ENCODE measurements at regions not wholly inside any gene's neighbourhood (a gene's known extent, or its start where the extent isn't known, plus 50 kb on each side); places are given as distances from the start of the nearest gene placed in this dataset.
A peak's percentile ranks its signal among the peaks of the same experiment; 100 is the strongest.

DNA sequence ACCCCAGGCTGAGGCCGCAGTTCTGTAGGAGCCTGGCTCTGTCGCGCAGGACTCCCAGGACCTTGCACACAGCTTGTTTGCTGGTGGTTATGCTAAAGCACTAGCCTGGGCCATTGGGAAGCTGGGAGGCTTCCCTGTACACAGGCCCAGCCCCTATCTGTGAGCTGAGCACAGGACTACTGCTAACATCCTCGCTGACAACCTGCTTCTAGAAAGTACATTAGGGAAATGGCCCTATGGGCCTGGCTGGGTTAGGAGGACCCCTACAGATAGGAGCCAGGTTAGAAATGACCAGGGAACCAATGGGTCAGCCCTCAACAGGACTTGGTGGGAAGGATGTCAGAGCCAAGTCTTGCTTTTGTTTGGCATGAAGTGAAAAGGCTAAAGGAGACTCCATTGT is 219.4 kb upstream of the LNX1 start:
- DNase-seq = no peak

DNA sequence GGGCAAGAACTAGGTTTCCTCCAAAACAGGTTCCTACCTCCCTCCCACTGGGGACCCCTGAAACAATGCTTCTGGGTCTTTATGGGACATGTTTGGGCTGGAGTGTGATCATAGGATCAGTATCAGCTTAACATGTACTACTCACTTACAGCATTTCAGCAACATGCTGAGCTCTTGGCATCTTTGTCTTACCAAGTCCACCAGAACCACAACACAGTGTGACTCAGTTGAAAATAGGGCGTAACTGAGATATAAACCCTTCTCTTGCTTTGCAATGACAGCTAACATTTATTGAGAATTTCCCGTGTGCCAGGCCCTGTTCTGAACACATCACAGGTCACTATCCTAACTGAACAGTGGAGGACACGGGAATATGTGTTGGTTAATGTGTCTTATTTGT is 218.5 kb upstream of the LNX1 start:
- DNase-seq = no peak

DNA sequence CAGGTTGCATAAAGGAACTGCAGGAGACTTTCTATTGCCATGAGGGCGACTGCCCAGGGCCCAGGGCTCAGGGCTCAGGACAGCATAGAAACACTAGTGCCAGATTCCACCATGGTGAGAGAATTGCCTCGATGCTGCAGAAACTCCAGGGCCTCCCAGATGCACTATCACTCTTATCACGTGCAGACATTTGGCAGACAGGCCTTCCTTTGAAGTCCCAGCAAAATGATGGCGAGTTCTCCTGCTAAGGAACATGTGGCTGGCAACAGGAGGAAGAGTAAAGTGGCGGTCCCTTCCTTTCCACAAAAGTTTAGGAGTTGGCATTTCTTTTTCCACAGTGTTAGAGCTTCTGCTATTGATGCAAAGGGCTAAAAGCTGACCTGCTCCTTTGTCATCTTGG is 214.0 kb upstream of the LNX1 start:
- DNase-seq = no peak

DNA sequence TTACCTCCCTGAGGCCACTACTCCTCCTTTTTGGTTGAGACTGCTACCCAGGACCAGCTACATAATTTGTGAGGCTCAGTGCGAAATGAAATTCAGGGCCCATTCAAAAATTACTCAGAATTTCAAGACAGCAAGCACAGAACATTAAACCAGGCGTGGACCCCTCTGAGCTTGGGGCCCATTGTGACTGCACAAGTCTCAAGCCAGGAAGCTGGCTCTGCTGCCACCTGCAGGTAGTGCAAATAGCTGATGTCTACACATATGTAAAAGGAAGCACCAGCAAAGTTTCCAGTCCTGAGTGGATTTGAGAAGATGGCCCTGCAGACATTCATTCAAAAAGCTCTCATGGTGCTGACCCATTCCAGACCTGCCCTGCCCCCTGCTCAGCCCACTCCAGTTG is 213.4 kb upstream of the LNX1 start:
- DNase-seq = peak in 1 of 5 experiments; percentile 27

DNA sequence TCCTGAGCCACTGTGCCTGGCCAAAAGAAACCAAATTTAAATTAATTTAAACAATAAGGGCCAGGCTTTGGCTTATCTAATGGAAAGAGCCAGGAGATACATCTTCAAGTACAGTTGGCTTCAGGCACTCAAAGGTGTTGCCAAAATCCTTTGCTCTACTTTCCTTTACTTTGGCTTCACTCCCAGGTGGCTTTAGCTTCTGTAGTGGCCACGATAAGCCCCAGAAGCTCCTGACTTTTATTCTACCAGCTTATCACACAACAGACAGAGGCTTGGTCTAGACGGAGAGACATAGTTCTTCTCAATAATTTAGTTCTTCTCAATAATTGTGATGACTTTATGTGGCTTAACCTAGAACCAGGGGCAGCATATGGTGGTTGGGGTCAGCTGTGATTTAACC is 211.2 kb upstream of the LNX1 start:
- no peak for DNase-seq

DNA sequence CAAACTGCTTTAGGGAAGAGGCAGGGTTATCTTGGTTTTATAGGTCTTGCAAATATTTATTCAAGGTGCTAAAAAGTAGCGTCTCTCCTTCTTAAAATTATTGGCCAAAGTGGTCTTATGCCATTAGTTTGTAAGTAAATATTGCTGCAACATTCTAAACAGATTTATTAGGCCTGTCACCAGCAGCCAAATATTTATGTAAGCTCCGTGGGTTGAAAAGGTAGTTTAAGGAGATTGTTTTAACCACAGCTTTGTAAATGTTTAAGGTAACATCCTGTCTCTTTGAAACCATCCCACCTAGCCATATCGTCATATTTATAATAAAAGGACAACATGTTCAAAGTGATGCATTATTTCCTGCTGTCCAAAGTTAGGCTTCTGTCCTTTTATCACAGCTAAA is 210.1 kb upstream of the LNX1 start:
- DNase-seq = no peak

DNA sequence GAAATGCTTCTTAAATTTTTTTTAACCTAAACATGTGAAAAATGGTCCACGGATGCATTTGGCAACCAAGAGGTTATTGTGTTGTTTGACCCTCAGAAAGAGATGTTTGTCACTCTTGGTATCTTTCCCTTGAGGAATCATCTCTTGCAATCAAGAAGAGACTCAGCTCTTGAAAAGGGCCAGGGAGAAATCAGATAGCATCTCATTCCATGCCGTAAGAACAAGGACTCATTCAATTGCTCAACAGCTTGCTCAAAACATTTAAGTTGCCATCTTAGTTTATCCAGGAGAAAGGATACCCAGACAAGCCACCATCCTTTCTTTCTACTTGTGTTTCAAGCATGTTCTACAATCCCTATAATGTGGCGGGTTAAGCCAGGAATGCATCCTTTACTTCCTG is 209.5 kb upstream of the LNX1 start:
- DNase-seq = no peak

DNA sequence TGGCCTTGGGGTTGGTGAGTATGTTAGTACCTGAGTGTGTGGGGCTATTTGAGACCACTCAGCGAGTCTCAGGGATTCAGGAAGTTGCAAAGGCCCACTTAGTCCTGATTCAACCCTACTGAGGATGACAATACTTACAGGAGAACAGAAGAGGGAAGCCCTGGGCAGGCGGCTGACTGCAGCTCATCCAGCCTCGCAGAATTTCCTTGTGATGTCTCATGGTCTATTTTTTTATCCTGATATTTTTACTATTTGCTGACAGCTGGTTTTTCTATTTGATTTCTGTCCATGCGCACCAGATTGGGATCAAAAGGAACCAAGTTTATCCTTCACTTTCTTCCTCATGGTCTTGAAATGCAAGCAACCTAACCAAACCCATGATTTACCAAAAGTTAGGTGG is 201.8 kb upstream of the LNX1 start:
- no peak for DNase-seq

DNA sequence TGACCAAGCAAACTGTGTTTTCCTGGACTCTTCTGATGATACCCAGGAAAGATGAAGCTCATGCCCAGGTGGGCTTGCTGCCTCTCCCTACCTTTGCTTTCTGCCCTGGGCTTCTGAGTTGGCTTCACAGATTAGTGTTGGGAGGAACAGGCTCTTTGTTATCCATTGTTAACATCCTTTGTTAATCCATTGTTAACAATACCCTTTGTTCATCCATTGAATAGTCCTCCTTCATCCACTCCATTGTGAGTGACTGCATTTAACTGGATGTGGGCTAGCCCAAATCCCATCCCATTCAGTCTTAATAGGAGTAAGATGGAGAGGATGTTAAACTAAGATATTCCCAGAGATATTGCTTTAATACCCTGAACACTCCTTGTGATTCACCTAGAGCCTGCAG is 199.0 kb upstream of the LNX1 start:
- no peak for DNase-seq

DNA sequence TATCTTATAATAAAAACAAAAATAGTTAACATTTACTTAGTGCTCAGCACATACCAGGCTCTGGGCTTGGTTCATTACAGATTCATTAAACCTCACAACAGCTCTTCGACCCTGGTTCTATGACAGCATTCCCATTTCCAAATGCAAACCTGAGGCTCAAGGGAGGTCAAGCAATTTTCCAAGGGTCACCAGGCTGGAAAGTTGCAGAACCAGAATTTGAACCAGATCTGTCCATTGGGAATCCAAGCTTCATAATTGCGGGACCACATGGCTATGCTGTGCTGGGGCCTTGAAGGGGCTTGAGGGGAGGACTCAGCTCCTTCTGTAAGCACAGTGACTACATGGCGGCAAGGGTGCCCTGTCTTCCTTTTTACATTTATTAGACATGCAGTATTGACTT is 197.3 kb upstream of the LNX1 start:
- no peak for DNase-seq

DNA sequence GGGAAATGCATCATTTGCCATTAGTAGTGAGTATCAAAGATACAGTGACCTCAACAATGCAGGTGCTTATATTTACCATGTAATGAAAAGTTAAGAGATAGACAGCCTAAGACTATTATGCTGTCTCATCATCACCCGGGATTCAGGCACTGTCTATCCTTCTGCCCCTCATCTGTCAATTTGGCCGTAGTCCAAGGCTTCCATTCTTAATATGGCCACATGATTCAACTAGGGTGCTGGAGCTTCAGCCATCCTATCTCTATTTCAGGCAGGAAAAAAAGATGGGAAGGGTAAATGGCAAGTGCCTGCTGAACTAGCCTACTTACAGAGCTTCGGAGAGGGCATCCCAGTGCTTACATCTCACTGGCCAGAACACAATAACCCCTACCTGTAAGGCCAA is 196.7 kb upstream of the LNX1 start:
- no peak for DNase-seq

DNA sequence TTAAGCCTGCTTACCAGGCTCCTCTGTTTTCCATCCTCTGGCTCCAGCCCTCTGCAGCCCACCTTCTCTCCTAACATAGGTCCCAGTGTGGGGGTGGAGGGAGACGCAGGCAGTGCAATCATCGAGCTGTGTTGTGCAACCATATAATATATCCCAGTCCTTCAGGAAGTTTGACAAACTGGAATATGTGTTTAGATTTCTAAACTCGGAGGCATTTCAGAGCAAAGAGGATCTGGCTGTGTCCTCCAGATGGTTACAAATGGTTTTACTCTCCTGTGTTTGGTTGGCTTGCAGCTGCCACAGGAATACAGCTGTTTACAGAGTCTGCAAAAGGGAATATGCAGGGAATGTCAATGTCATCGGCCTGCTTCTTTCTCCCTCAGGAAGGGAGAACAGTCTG is 195.3 kb upstream of the LNX1 start:
- no peak for DNase-seq

DNA sequence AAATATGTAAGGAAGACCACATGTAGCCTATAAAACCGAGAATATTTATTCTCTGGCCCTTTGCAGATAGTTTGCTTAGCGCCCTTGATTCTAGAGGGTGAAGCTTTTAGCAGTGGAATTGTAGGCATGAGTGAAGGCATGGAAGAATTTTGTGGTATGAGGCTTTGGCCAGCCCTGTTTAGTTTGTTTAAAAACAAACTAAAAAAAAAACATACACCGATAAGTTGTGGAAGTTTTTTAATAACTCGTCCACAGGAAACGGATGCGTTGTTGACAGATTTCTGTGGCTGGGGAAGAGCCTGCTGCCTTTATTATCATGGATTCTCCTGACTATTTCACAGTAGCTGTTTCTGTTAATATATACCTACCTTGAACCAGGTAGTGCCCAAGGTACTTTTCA is 194.7 kb upstream of the LNX1 start:
- DNase-seq = no peak

DNA sequence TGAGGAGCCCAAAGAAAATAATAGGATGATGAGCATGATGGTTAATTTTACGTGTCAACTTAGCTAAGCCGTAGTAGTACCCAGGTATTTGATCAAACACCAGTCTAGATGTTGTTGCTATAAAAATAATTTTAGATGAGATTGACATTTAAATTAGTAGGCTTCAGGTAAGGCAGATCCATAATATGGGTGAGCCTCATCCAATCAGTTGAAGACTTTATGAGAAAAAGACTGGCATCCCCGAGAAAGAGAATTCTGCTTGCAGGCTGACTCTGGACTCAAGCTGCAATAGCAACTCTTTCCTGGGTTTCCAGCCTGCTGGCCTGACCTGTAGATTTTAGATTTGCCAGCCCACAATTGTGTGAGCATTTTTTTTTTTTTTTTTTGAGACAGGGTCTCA is 192.8 kb upstream of the LNX1 start:
- DNase-seq = no peak

DNA sequence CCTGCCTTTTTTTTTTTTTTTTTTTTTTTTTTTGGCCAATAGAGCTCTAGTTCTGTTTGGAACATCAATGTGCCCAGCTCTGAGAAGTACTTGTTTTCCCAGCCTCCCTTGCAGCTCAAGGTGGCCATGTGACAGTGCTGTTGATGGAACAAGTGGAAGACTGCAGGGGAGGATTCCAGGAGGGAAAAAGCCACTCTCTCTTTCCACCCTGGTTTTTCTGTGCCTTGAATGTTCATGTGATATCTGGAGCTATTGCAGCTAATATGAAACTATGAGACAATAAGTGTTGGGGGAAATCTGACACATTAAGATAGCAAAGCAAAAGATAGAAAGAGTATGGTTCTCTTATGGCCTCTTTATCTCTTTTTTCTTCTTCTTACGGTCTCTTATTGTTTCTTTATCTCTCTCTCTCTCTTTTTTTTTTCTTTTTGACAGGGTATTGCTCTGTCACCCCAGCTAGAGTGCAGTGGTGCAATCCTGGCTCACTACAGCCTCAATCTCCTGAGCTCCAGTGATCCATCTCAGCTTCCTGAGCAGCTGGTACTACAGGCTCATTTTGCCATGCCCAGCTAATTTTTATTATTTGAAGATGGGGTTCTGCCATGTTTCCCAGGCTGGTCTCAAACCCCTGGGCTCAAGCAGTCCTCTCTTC is 192.0 kb upstream of the LNX1 start:
- DNase-seq = no peak

DNA sequence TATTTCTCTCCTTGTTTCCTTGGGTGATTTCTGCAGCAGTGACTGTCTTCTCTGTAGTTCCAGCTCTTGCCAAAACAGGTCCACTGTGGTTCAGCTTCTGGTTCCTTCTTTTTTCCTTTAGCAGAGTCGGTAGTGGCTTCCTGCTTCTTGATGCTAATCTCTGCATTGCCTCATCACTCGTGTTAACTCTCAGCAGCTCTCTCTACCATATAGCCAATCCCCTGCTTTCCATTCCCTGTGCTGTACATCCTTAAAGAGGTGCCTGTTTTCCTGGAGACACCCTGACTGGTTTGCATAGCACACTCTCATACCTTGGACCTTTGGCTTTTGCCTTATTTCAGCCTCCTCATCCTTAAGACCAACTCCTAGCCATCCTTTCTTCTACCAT is 191.2 kb upstream of the LNX1 start:
- DNase-seq = no peak

DNA sequence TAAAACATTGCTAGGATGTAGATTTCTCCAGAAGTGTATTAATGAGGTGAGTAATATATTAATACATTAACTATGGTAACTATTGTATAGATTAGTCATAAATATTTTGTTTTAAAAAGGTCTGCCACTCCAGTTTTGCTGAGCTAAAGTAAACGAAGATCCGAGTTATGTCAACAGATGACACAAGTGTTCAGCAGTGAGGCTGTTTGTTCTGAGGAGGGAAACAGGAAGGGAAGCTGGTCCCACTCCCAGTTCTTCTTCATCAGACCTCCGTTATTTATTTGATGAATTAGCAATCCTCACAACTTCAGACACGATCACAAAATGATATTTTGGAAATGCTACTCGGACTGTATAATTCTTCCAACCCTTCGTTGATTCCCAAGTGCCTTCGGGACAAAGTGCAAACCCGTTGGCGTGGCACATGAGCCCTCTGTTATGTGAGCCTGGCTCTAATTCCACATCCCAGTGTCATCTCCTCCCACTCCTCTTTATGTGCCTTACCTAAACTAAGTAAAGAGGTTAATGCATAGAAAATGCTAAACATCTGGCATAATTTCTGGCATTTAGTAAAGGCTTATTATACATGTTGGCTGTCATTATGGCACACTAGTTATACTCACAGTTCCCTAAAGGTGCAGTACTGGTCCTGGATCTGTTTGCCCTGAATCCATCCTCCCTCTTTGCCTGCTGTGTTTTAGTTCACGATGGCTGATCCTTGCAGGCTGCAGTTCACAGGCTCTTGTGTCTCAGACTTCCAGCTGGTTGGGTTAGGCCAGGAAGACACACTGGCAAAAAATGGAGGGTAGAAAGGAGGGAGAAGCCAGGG is 190.6 kb upstream of the LNX1 start:
- no peak for DNase-seq

DNA sequence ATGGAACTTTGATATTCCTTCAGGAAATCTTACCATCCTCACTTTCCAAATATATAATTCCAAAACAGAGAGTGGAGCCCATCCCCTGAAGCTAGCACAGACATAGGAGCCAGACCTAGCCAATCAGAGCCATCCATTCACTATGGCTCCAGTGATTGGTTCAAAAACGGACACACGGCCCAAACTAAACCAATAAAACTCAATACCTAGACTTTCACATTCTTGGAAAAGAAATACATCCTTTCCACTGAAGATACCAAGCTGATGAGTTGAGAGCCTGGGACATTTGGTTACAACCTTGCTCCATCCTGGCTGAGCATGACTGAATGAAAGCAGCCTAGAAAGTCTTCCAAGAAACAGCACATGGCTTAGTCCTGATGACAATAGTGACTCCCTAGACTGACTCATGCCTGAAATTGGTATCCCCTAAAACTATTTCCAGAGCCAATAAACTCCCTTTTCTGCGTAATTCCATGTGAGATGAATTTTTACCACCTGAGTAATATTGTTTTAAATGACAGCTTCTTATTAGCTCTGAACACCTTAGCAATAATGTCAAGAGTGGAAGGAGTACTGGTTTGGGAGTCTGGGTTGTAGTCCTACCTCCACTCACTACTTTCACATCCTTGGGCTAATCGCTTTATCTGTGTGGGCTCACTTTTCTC is 189.6 kb upstream of the LNX1 start:
- no peak for DNase-seq

DNA sequence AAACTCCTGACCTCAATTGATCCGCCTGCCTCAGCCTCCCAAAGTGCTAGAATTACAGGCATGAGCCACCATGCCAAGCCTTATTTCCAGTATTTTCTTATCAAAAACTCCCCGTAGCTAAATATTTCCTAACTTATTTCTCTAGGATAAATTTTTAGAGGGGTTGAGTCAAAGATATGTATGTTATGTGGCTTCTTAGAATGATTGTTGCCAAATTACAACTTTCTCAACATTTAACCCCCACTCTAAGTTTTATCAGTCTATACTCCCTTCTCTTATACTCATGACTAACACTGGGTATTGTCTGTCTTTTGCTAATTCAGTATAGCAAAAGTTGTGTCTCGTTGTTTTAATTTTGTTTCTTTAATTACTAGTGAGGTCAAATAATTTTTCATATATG is 187.7 kb upstream of the LNX1 start:
- DNase-seq = no peak

DNA sequence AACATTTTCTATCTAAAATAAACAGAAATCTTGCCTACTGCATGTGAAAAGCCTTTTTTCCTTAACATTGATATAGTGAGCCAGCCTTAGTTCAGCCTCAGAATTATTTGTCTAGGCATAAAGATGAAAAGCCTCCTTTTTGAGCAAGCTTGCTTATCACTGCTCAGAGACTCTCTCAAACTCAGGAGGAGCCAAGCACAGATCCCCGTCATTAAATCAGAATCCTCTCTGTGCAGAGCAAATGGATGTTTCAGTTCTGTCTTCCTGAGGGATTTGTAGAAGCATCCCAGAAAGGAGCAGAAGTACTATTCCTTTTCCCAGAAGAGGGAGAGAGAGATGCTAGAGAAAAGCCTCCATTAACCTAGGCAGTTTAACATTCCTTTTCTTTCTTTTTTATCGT is 186.9 kb upstream of the LNX1 start:
- DNase-seq = no peak

DNA sequence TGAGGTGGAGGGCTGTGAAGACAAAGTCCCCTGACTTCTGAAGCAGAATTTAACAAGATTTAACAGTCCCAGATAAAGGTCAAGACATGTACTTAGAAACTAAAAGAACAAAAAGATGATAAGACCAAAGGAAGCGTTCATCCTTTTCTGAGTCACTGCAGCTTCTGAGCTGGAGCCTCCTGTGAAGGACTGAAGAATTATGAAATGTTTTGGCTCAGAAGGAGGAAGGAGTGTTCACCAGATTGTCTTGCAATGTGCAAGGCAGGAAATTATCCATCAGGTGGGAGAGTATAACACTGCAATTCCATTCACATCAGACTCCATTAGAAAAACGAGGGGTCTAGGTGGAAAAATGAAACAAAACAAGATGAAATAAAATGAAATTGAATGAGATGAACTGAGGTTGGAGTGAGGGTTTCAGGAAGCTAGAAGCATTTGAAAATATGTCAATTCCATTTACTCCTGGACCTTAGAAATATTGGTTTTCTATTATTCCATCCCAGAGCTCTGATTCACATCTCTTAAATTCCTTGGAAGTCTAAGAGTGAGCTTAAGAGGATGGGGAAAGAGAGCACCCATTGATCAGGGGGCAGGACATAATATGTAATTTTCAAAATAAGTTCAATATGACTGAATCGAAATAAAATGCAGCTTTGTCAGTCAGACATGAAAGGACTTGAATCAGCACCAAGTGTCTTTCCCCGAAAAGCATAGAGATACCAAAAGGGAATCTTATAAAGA is 186.1 kb upstream of the LNX1 start:
- DNase-seq = no peak

DNA sequence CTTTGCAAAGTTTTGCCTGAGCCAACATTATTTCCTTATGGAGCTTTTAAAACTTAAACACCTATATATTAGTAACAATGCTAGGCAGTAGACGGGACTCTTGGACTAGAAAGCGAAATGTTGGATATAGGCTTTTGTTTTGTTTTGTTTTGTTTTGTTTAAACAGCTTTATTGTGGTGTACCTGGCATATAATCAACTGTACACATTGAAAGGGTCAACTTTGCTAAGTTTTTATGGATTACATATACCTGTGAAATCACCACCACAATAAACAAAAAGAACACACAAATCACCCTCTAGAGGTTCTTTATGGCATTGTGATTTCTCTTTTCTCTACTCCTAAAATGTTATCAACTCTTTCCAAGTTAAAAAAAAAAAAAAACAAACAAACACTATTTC is 184.9 kb upstream of the LNX1 start:
- DNase-seq = no peak

DNA sequence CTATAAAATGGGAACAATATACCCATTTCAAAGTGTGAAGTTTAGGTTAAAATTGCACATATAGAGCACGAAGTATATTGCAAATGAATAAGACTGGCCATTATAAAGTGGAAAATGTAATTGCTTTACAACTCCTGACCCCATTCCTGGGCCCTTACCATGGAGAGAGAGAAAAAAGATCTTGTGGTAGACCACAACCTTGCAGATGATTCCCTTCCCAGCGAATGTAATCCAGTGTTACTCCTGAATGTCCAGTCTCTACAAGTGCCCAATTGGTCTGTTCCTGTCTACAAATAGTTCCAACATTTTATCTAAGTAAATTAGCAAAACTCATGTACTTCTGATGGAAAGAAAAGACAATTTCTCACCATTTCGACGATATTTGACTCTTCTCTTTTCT is 184.1 kb upstream of the LNX1 start:
- no peak for DNase-seq

DNA sequence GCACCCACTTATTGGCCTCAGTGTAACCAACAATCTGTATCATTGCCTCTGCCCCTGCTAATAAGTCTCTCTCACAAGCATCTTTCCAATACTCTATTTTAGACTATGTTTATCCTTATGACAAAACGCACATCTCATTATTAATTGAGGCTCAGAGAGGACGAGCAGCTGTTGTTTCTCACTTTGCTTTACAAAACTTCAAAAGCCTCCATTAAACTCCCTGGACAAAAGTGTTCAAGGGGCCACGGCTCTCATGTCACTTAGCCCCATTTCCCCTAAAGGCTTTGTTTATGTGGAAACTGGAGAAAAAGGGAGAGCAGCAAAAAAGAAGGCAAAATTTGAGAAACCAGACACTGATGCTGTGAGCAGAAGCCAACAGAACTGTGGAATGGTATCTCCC is 180.0 kb upstream of the LNX1 start:
- no peak for DNase-seq

Measured in T-helper 2 cell (primary cell).